Retinal pigment epithelial cell (primary cell): ENCODE measurements at regions not wholly inside any gene's neighbourhood (a gene's known extent, or its start where the extent isn't known, plus 50 kb on each side); places are given as distances from the start of the nearest gene placed in this dataset.

Experiments used
- DNase-seq: peaks from one replicate; pipeline ENCODE4 v3.0.0-alpha.2; 2010; ENCODE audit warnings: low read depth
- H3K4me3 ChIP-seq: 2 replicates; pipeline ENCODE4 v1.5.1; 2011; ENCODE audit warnings: mild to moderate bottlenecking, low read length, control low read depth, moderate library complexity
- TF ChIP-seq, protein P1 (sequence below): conservative IDR thresholded peaks from 2 replicates; pipeline ENCODE4 v1.5.1; 2011; ENCODE audit warnings: low read depth, low read length, control low read depth, inconsistent platforms

GRCh38 chr5:144013816-144014215, 156.6 kb downstream of the YIPF5 start:
- no peak overlapping the region for H3K4me3 ChIP-seq
- TF ChIP-seq, protein P1, sequence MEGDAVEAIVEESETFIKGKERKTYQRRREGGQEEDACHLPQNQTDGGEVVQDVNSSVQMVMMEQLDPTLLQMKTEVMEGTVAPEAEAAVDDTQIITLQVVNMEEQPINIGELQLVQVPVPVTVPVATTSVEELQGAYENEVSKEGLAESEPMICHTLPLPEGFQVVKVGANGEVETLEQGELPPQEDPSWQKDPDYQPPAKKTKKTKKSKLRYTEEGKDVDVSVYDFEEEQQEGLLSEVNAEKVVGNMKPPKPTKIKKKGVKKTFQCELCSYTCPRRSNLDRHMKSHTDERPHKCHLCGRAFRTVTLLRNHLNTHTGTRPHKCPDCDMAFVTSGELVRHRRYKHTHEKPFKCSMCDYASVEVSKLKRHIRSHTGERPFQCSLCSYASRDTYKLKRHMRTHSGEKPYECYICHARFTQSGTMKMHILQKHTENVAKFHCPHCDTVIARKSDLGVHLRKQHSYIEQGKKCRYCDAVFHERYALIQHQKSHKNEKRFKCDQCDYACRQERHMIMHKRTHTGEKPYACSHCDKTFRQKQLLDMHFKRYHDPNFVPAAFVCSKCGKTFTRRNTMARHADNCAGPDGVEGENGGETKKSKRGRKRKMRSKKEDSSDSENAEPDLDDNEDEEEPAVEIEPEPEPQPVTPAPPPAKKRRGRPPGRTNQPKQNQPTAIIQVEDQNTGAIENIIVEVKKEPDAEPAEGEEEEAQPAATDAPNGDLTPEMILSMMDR: no peak
- DNase-seq: no peak

- DNase-seq: no peak
- TF ChIP-seq, protein P1: no peak
- no peak overlapping the region for H3K4me3 ChIP-seq
Observed at GRCh38 chr5:144015961-144016360, 154.5 kb downstream of the YIPF5 start.

DNA sequence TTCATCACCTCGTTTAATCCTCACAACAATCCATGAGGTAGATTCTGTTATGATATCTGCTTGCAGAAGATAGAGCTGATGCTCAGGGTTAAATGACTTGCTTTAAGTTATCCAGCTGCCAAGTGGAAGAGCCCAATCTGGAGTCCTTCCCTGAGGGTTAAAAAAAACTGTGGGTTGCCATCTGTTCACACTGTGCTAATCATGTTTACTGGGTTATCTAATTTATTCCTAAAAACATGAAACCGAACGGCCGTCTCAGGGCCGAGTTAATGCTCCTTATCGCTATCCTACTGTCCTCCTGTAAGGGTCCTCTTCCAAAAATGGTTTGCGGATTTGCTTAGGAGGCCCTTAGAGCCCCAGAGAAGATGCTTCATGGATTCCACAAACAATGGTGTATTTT, 153.3 kb downstream of the YIPF5 start:
- H3K4me3 ChIP-seq: no peak overlapping the region
- TF ChIP-seq, protein P1: no peak
- no peak for DNase-seq

DNA sequence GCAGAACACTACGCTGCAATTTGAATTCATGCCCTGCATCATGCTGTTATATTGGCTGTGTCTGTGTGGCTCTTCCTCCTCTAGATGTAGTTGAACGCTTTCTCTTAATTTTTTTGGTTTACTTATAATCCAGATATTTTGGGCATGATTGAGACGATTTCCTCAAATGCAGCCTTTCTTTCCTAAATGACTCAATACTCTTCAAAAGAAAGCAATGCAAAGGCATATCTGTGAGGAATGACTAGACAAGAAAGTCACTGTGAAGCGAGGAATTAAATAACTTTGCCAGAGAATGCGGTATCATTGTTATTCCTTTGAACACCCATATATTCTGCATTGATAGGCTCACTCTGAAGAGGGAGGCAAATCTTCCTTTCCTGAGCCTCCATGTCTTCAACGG, 152.8 kb downstream of the YIPF5 start:
- TF ChIP-seq, protein P1: no peak
- H3K4me3 ChIP-seq: no peak overlapping the region
- DNase-seq: no peak

DNA sequence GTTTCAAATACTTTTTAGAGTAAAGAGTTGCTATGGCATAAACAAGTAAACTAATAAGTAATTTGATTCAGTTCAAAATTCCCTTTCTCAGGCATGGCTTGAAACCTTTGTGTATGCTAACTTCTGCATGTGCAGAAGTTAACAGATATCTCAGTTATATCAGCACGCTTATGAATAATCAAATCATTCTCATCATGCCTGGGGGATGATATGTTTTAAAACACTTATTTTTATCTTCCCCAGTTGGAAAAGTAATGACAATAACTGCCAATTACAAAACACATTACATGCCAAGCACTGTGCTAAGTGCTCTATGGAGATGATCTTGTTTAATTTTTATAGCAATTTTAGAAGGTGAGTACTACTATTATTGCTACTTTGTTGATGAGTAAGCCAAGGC, 146.4 kb downstream of the YIPF5 start:
- no peak for DNase-seq
- no peak overlapping the region for H3K4me3 ChIP-seq
- TF ChIP-seq, protein P1: no peak

- H3K4me3 ChIP-seq: no peak overlapping the region
- no peak for DNase-seq
- TF ChIP-seq, protein P1: no peak
Observed at GRCh38 chr5:144024545-144024944, 145.9 kb downstream of the YIPF5 start.

DNA sequence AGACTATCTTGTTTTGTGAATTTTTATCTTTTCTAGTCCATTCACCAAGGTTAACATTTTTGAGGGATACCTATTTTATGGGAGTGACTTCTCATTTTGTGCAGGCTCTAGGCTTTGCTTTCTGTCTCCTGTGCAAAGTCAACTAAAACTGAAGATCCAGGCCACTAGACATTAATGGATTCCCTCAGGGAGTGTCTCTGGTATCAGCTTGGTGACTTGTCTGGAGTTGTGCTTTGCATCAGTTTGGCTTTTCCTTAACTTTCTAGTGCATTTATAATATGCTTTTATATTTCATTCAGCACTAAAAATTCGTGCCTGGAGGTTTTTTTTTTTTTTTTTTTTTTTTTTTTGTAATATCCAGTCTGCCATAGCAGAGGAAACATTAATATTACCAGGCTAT, 144.2 kb downstream of the YIPF5 start:
- DNase-seq: no peak
- H3K4me3 ChIP-seq: no peak overlapping the region
- TF ChIP-seq, protein P1: no peak
